SK-N-SH treated with all-trans-retinoic acid at 6 μM for 48 hours (cell line): ENCODE measurements at regions not wholly inside any gene's neighbourhood (a gene's known extent, or its start where the extent isn't known, plus 50 kb on each side); places are given as distances from the start of the nearest gene placed in this dataset.

Experiments used
- ESRRG ChIP-seq: fragments of 250-450 bp; sonication (Bioruptor Pico); IDR thresholded peaks from 2 replicates; pipeline ENCODE4 v1.6.1; 2021; ENCODE audit warnings: mild to moderate bottlenecking
- ZNF70 ChIP-seq: fragments of 450-650 bp; formaldehyde crosslinking; IDR thresholded peaks from 2 replicates; pipeline ENCODE4 v1.5.0; 2020; ENCODE audit warnings: mild to moderate bottlenecking, moderate library complexity

GRCh38 chr5:5585751-5586341, 163.4 kb downstream of the ICE1 start:
- TF ChIP-seq ESRRG (CRISPR knock-in tag) (no peak), ZNF70 (no peak)
